CD4-positive, alpha-beta T cell treated with Interferon alpha-2 for 1 hour (primary cell): ENCODE measurements at regions not wholly inside any gene's neighbourhood (a gene's known extent, or its start where the extent isn't known, plus 50 kb on each side); places are given as distances from the start of the nearest gene placed in this dataset.
"Not testable (repeated sequence)": the region's sequence is repeated elsewhere in the genome, so short reads cannot be mapped to it uniquely, and the experiment has no call there.

ENCODE experiments used
- DNase-seq, 2 donors: peaks; one replicate each; pipeline ENCODE4 v3.0.0-alpha.2; 2020 to 2022

DNA sequence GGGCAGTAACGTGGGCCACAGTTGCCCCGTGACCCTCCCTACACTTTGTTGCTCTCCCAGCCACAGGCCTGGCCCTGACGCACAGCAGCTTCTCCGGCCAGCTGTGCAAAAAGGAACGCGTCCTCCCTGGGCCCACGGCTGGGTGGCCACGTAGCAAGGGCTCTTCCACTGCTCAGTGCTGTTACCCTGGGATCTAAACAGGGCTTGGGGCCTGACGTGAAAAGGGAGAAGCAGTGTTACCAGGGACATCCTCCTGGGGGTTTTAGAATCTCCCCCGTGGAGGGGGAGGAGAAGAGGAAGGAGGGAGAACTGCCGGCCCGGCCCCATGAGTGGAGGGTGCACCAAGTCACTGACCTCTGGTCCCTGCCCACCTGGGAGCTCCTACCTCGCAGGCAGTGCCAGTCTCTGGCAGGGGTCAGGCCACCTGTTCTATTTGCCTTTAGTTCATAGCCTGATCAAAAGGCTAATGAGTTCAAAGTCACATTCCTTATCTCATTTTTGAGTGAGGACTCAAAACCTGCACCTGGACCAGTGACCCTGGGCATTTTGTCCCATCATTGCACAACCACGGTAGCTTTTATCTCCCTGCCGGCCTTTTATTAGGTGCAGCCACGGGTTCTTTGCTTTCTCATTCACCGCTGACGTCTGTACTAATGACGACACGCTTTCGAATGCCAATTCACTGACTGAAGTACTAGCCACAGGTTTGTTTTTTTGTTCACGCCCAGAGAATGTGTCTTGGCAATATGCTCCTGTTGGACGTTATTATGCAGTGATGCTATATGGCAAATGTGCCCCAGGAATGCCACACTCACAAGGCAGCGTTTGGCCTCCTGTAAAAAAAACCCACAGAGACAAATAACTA lies 4424.6 kb upstream of the TPTE start:
- not testable (repeated sequence) for DNase-seq

- not testable (repeated sequence) for DNase-seq
Observed at GRCh38 chr21:6097736-6098135, 4423.6 kb upstream of the TPTE start.

DNA sequence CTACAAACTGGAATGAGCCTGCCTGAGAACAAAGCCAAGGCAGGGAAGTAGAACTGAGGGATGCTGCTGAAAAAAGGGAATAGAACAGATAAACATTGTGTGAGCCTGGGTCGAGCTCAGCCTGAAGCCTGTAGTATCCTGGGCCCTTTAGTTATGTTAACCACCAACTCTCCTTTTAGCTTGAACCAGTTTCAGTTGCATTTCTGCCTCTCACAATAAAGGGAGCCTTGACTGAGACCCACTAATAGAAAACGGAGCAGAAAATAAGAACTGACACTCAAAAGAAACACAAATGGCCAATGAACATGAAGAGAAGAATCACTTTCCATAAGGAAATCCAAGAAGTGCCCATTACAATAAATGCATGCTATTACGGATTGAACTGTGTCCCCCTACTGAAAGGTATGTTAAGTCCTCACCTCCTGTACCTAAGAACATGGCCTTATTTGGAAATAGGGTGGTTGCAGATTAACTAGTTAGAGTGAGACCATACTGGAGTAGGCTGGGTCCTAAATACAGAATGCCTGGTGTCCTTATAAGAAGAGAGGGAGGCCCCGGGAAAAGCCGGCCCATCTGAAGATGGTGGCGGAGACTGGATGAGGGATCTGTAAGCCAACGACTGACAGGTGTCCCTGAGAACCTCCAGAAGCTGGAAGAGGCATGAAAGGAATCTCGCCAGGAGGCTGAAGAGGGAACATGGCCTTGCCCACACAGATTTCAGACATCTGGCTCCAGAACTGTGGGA lies 4423.0 kb upstream of the TPTE start:
- not testable (repeated sequence) for DNase-seq

DNA sequence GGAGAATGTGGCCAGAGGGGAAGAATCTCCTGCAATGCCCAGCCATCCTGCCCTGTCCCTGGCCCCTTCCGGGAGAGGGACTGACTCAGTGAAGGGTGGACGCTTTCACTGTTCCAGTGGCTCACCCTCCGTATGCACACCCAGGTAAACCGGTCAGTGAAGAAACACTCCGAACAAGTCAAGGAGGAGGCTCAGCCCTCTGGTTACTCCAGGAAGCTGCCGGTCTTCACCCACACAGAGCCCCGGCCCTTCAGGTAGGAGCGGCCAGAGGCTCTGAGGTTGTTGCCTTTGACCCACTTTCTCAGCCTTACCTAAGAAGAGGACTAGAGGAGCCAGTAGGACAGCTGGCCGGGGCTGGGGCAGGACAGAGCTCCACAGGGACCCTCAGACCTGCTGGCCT lies 4419.8 kb upstream of the TPTE start:
- not testable (repeated sequence) for DNase-seq

DNA sequence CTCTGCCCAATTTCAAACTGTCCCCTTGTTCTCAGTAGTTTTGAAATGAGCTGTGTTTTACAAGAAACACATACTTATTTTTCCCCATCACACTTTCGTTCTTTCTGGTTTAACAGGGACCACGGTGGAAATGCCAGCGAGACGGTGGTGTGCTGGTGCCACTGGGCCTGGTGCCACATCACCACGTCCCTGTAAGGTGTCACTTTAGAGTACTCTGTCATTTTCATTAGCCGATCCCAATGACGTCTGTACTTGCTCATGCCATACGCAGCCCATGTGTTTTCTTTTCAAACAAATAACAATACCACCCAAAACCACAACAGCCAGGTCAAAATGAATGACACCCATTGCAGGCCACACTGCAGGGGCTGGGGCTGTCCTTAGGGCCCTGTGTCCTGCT lies 4416.8 kb upstream of the TPTE start:
- DNase-seq = not testable (repeated sequence)

DNA sequence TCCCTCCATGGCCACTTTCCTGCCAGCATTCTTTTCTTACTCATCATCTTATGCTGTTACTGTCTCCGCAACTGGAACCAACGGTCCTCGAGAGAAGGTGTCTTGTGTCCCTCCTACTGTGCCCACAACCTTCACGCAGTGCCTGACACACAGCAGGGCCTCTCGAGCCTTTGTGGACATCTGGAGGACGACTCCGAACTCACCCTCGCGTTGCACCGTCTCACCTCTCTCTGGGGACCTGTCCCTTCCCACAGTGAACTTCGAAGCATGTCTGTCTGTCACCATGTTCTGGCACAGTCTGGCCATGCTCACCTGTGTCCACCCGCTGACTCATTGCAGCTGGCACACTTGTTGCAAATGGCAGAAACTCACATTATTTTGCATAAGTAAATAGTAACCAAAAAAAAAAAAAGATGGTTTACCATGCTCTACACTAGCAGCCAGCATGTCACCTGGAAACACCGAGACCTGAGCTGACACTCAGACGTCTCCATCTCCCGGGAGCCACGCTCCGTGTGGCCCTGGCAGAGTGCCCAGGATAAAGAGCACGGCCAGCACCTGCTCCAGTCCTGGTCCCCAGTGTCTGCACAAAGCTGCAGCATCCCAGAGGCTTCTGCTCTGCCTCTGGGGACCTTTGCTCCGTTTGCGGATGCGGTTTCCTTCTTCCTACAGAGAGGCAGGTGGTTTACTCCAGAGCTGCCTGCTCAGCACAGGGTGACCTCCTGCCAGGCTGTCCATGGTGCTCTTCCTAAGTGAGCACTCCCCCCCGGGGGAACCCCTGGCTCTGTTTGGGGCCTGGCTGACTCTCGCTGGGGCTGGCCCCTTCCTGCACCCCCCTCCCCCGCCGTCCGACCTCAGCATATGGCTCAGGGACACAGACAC lies 4414.5 kb upstream of the TPTE start:
- not testable (repeated sequence) for DNase-seq

DNA sequence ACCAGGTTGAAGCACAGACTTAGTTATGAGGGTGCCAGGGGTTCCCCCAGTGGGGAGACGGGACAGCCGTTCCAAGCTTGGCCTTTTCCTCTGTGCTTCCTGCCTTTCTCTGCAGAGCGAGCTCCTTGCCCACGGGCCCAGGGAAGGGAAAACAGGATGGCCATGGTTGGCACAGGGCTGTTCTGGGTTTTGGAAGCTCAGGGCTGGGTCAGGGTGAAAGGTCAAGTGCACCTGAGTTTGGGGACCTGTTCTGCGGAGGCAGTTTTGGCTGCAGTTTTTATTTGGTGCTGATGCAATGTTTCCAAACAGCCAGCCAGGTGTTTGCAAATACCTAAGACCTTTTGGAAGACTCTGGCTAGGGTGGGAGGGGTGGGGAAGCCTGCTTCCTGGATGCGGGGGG lies 4412.5 kb upstream of the TPTE start:
- DNase-seq = not testable (repeated sequence)

DNA sequence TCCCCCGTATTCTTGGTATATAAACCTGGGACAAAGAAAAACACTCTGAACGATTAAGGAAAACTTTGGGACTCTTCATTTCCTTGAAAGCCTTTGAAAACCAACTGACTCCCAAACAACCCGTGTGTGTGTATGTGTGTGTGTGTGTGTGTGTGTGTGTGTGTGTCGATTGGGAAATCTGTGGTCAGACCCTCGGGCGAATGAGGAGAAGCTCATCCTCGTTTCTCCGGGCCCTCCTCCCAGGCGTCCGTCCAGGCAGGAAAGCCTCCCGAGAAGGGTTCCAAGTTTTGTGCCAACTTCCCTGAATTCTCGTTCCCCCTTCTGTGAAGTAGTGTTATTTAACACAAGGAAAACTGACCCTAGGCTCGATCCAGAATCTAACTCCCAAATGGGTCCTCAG lies 4411.6 kb upstream of the TPTE start:
- DNase-seq = not testable (repeated sequence)

- not testable (repeated sequence) for DNase-seq
Observed at GRCh38 chr21:6110716-6111343, 4410.6 kb upstream of the TPTE start.

GRCh38 chr21:6111354-6111753 lies 4410.0 kb upstream of the TPTE start:
- peak in 1 of 2 donors; percentile 16 for DNase-seq

DNA sequence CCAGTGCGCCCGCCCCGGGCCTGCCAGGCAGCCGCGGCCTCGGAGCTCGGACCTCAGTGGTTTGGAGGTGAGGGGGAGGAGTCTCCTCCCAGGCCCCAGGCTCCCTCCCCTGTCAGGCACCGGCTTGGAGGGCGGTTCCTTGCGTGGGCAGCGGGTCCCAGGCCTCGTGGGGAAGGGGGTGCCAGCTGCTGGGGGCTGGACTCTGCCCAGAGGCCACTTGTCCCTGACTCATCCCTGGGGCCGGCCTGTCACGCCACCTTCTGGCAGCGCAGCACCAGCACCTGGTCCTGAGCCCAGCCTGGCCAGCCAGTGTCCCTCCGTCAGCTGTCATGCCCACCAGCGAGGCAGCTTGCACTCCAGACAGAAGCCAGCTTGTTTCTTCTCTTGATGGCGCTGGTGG lies 4403.0 kb upstream of the TPTE start:
- not testable (repeated sequence) for DNase-seq

GRCh38 chr21:6120863-6121262 lies 4400.5 kb upstream of the TPTE start:
- not testable (repeated sequence) for DNase-seq

DNA sequence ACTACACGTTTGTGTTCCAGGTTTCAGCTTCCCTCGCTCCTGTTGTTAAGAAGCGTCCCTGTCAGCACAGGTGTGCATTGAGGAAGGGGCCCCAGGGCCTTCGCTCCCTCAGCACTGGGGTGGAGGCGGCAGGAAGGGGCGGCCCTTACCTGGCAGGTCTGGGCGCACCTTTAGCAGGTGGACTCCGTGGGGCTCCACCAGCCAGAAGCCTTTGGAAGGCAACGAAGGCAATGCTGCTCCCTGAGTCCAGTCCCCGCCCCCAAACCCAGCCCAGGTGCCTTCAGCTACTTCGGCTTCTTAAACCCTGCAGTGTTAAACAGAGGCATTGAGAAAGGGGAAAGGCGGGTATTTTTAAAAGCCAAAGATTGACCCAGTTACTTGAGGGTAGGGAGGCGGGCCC lies 4398.8 kb upstream of the TPTE start:
- DNase-seq = not testable (repeated sequence)

DNA sequence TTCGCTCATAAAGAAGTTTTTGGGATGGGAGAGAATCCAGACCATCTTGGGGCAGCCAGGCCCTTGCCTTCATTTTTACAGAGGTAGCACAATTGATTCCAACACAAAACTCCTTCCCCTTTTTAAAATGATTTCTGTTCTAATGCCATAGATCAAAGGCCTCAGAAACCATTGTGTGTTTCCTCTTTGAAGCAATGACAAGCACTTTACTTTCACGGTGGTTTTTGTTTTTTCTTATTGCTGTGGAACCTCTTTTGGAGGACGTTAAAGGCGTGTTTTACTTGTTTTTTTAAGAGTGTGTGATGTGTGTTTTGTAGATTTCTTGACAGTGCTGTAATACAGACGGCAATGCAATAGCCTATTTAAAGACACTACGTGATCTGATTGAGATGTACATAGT lies 4398.2 kb upstream of the TPTE start:
- DNase-seq = peak in 1 of 2 donors; percentile 13

- DNase-seq = not testable (repeated sequence)
Observed at GRCh38 chr21:6125549-6126240, 4395.7 kb upstream of the TPTE start.

DNA sequence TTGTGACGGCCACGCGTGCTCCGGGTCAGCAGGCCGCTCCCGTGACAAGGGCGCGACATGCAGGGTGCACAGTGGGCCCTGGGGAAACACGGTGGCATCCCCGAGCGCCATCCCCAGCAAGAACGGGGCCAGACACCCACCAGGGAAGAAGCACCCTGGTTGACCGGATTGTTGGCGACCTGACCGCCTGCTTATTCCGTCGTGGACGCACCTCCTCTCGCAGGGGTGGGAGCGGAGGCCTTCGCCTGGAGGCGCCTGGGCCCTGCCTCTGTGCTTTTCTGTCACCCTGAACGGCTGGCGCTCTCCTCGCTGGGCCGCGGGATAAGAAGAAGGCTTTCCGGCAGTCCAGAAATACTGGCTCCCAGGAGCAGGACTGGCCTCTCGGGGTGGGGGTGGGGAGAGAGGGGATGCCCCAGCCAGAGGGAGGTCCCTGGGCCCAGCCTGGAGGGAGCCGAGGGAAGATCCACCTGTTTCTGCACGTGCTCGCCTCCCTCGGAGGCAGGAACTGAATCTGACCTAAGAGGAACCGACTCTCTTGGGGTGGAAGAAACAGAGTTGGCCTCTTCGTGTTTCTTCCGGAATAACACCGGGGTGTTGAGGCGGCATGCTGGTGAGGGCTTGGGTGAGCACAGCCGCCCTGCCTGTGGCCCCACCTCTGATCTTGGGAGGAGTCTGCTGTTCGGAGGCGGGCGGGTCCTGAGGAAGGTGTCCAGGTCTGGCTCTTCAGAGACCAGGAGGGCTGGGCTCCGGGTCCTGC lies 4394.2 kb upstream of the TPTE start:
- peak in 1 of 2 donors; percentile 40 for DNase-seq

- DNase-seq = not testable (repeated sequence)
Observed at GRCh38 chr21:6130734-6131133, 4390.6 kb upstream of the TPTE start.

DNA sequence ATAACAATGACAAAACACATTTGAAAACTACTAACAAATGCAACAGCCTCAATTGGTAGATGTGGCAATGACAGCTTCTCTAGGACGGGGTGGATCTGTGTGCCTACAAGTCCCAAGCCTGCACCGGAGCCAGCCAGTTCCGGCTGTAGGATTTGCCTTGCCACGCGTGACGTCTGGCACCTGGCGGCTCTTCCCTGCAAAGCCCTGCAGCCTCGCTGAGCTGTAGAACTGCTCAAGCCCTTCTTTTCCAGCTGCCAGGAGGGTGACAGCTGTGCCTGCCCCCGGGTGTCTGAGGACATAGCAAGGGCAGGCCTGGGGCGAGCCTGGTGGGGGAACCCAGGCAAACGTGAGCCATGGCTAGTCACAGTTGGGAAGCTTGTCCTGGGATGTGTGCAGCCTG lies 4388.0 kb upstream of the TPTE start:
- DNase-seq = not testable (repeated sequence)

DNA sequence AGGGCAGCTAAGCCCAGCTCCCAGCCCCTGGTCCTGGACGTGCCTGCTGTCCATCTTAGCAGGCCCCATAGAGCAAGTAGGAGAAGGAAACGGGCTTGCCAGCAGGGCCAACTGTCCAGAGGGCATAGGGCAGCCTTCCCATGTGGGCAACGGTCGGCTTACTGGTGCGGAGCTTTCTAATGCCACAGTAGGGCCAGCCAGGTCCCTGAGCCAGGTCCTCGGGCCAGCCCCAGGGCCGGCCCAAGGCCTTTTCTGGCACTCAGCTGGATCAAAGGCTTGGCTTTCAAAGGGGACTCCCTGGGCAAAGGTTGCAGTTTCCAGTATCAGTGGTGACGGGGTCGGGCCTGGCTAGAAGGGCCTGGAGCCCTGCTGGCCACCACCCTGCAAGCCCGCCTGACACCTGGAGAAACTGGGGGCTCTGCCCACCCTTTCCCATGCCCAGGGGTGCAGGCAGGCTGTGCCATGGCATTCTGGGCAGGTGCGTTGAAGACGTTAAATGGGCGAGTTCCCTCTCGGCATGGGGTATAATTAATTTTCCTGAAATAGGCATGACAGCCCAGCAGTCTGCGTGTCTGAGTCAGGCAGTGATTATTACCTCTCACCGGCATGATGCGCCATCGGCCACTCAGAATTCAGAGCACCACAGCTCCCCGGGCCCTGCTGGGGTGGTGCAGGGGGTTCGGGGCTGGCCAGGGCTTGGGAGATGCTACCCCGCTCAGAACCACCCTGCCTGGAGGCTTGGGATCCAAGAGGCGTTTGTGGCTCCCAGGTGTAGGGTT lies 4387.3 kb upstream of the TPTE start:
- DNase-seq = not testable (repeated sequence)

GRCh38 chr21:6136732-6137131 lies 4384.7 kb upstream of the TPTE start:
- not testable (repeated sequence) for DNase-seq
